Muscle of leg (tissue), 3 donors: ENCODE measurements at regions not wholly inside any gene's neighbourhood (a gene's known extent, or its start where the extent isn't known, plus 50 kb on each side); places are given as distances from the start of the nearest gene placed in this dataset.

ENCODE experiments used
- DNase-seq: peaks from one replicate; pipeline ENCODE4 v3.0.0; 2013
- H3K27ac ChIP-seq: one replicate; pipeline ENCODE4 v1.5.1; 2013; ENCODE audit warnings: mild to moderate bottlenecking, low read length, control low read depth
- H3K27me3 ChIP-seq: one replicate; pipeline ENCODE4 v1.6.1; 2013; ENCODE audit warnings: low read length; ENCODE audit not compliant: control insufficient read depth, insufficient read depth
- H3K36me3 ChIP-seq: one replicate; pipeline ENCODE4 v1.6.1; 2013; ENCODE audit warnings: low read length; ENCODE audit not compliant: control insufficient read depth, insufficient read depth
- H3K4me1 ChIP-seq: one replicate; pipeline ENCODE4 v1.6.1; 2013; ENCODE audit warnings: low read length; ENCODE audit not compliant: control insufficient read depth, insufficient read depth
- H3K4me3 ChIP-seq: one replicate; pipeline ENCODE4 v1.5.1; 2013; ENCODE audit warnings: low read length, control low read depth
- H3K9me3 ChIP-seq: replicated peaks from 2 replicates; pipeline ENCODE4 v1.6.1; 2013; ENCODE audit warnings: low read depth, low read length; ENCODE audit not compliant: control insufficient read depth
- WGBS: methylation state at CpG from one replicate; pipeline ENCODE4 v1.1.5; 2013; ENCODE audit warnings: missing lambda C conversion rate; ENCODE audit not compliant: insufficient coverage; 5-methylcytosine and 5-hydroxymethylcytosine counted together

GRCh38 chr4:41480896-41481311 lies 57.1 kb upstream of the LIMCH1 start:
- DNase-seq = peak; percentile 65
- H3K9me3 ChIP-seq = no peaks in the 10 kb centered on the region
- WGBS = 17% methylated on average over 1 of the region's 5 CpGs
- no peaks in the 10 kb centered on the region for H3K27me3 ChIP-seq
- no peak overlapping the region for H3K4me3 ChIP-seq
- peaks cover 10% of the 10 kb centered on the region for H3K4me1 ChIP-seq
- peak overlapping the region; percentile 13 for H3K27ac ChIP-seq
- no peaks in the 10 kb centered on the region for H3K36me3 ChIP-seq

DNA sequence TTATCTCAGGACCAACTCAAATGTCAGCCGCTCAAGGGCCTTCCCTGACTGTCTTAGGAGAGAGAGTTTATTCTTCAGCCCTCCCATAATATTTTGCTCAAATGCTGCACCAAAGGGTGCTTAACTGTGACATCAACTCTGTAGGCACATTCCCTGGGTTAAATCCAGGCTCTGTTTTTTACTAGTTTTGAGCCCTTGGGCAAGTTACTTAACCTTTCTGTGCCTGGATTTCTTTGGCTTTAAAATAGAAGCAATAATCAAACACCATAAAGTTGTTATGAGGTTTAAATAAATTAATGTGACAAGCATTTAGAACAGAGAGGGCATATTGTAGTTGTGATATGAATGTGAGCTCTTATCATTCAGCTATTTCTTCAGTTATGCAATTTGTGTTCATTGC lies 54.2 kb upstream of the LIMCH1 start:
- Histone ChIP-seq H3K36me3 (no peaks in the 10 kb centered on the region), H3K27ac (no peak overlapping the region), H3K27me3 (no peaks in the 10 kb centered on the region), H3K4me3 (no peak overlapping the region), H3K4me1 (peaks cover 10% of the 10 kb centered on the region), H3K9me3 (no peaks in the 10 kb centered on the region)
- WGBS = no CpG with 5 or more reads among the region's 1 CpG
- DNase-seq = no peak

GRCh38 chr4:41485041-41485440 lies 52.9 kb upstream of the LIMCH1 start:
- Histone ChIP-seq H3K27me3 (no peaks in the 10 kb centered on the region), H3K4me3 (no peak overlapping the region), H3K9me3 (no peaks in the 10 kb centered on the region), H3K36me3 (no peaks in the 10 kb centered on the region), H3K4me1 (peaks cover 10% of the 10 kb centered on the region), H3K27ac (no peak overlapping the region)
- WGBS = no CpG with 5 or more reads among the region's 1 CpG
- DNase-seq = no peak

- no peak overlapping the region for H3K4me3 ChIP-seq
- WGBS = no CpG with 5 or more reads among the region's 4 CpGs
- H3K4me1 ChIP-seq = peaks cover 4% of the 10 kb centered on the region
- no peaks in the 10 kb centered on the region for H3K27me3 ChIP-seq
- no peak overlapping the region for H3K27ac ChIP-seq
- no peaks in the 10 kb centered on the region for H3K36me3 ChIP-seq
- DNase-seq = no peak
- H3K9me3 ChIP-seq = peaks cover 2% of the 10 kb centered on the region
These were observed 50.0 kb upstream of the LIMCH1 start for GRCh38 chr4:41487868-41488440.
